Endothelial cell of umbilical vein (primary cell): ENCODE measurements at regions not wholly inside any gene's neighbourhood (a gene's known extent, or its start where the extent isn't known, plus 50 kb on each side); places are given as distances from the start of the nearest gene placed in this dataset.

Experiments
- CTCF ChIP-seq, 2 donors: IDR thresholded peaks; 1 replicate in 1 of 2; 2 replicates in 1 of 2; pipeline ENCODE4 v1.5.1; 2011; ENCODE audit warnings: low read length in 2 of 2, mild to moderate bottlenecking in 2 of 2, moderate library complexity in 2 of 2, control low read depth in 1 of 2, inconsistent platforms in 1 of 2, low read depth in 1 of 2; ENCODE audit not compliant: insufficient read depth in 1 of 2; ENCODE audit errors: extremely low read depth in 1 of 2
- EZH2 ChIP-seq: IDR thresholded peaks from 2 replicates; pipeline ENCODE4 v1.6.1; 2012; ENCODE audit warnings: borderline replicate concordance, low read depth, mild to moderate bottlenecking, moderate library complexity, low read length, inconsistent platforms; ENCODE audit not compliant: severe bottlenecking
- MAX ChIP-seq: IDR thresholded peaks from 2 replicates; pipeline ENCODE4 v1.6.1; 2011; ENCODE audit not compliant: insufficient read depth, insufficient read length
- POLR2A ChIP-seq: IDR thresholded peaks from 2 replicates; pipeline ENCODE4 v1.6.1; 2012; ENCODE audit warnings: low read depth, mild to moderate bottlenecking, control low read depth, low read length

- no peak for TF ChIP-seq POLR2A
- no peak for TF ChIP-seq CTCF (IDR thresholded peaks at IDR 0.05; ENCODE audit: extremely low read depth in 1 of 2, insufficient read depth in 1 of 2, low read depth in 1 of 2, low read length in 2 of 2)
- no peak for TF ChIP-seq MAX
- TF ChIP-seq EZH2 = no peak
These were observed 219.8 kb downstream of the CDCA7 start for GRCh38 chr2:173574324-173575112.
